Hepatocyte (in vitro differentiated cells): ENCODE measurements at regions not wholly inside any gene's neighbourhood (a gene's known extent, or its start where the extent isn't known, plus 50 kb on each side); places are given as distances from the start of the nearest gene placed in this dataset.

Experiments used
- CTCF ChIP-seq: fragments of 200-600 bp; sonication (generic); IDR thresholded peaks from 2 replicates; pipeline ENCODE4 v1.5.1; 2016; ENCODE audit warnings: antibody characterized with exemption, mild to moderate bottlenecking; ENCODE audit not compliant: poor library complexity
- EZH2 ChIP-seq: fragments of 200-600 bp; sonication (generic); IDR thresholded peaks from 2 replicates; pipeline ENCODE4 v1.6.1; 2016; ENCODE audit warnings: antibody characterized with exemption, mild to moderate bottlenecking, borderline replicate concordance
- EZH2phosphoT487 ChIP-seq: fragments of 200-600 bp; sonication (generic); IDR thresholded peaks from one replicate; pipeline ENCODE4 v1.6.1; 2018; ENCODE audit warnings: antibody characterized with exemption, mild to moderate bottlenecking, low read depth, moderate library complexity; ENCODE audit not compliant: unreplicated experiment, severe bottlenecking

GRCh38 chr6:8619853-8620252 is 184.5 kb upstream of the SLC35B3 start:
- no peak for TF ChIP-seq CTCF
- no peak for TF ChIP-seq EZH2
- TF ChIP-seq EZH2phosphoT487 = no peak
